KMS-11 (cell line): ENCODE measurements at regions not wholly inside any gene's neighbourhood (a gene's known extent, or its start where the extent isn't known, plus 50 kb on each side); places are given as distances from the start of the nearest gene placed in this dataset.

Experiments used
- H2AFZ ChIP-seq: fragments of 200-600 bp; sonication (generic); 2 replicates; pipeline ENCODE4 v1.6.1; 2016; ENCODE audit warnings: antibody characterized with exemption, mixed run types, low read depth
- H3K27ac ChIP-seq: fragments of 200-600 bp; sonication (generic); 2 replicates; pipeline ENCODE4 v1.6.1; 2016; ENCODE audit warnings: mild to moderate bottlenecking, mixed run types
- H3K27me3 ChIP-seq: fragments of 200-600 bp; sonication (generic); 2 replicates; pipeline ENCODE4 v1.6.1; 2017; ENCODE audit warnings: mild to moderate bottlenecking, low read depth, mixed run types, moderate library complexity; ENCODE audit not compliant: insufficient read depth
- H3K36me3 ChIP-seq: fragments of 200-600 bp; sonication (generic); 2 replicates; pipeline ENCODE4 v1.6.1; 2017; ENCODE audit warnings: mild to moderate bottlenecking, mixed run types; ENCODE audit not compliant: insufficient read depth
- H3K4me1 ChIP-seq: fragments of 200-600 bp; sonication (generic); 2 replicates; pipeline ENCODE4 v1.6.1; 2016; ENCODE audit warnings: mild to moderate bottlenecking, low read depth, mixed run types; ENCODE audit not compliant: poor library complexity, severe bottlenecking
- H3K4me2 ChIP-seq: fragments of 200-600 bp; sonication (generic); 2 replicates; pipeline ENCODE4 v1.7.0; 2016; ENCODE audit warnings: mild to moderate bottlenecking, mixed run types
- H3K4me3 ChIP-seq: fragments of 200-600 bp; sonication (generic); IDR thresholded peaks from 2 replicates; pipeline ENCODE4 v1.6.1; 2017; ENCODE audit warnings: low read depth, low read length, mixed read lengths; ENCODE audit not compliant: insufficient read depth
- H3K79me2 ChIP-seq: fragments of 200-600 bp; sonication (generic); 2 replicates; pipeline ENCODE4 v1.6.1; 2016; ENCODE audit warnings: low read depth, mixed run types; ENCODE audit not compliant: insufficient read depth
- H3K9ac ChIP-seq: fragments of 200-600 bp; sonication (generic); 2 replicates; pipeline ENCODE4 v1.6.1; 2016; ENCODE audit warnings: mild to moderate bottlenecking, mixed run types
- H4K20me1 ChIP-seq: fragments of 200-600 bp; sonication (generic); 2 replicates; pipeline ENCODE4 v1.6.1; 2016; ENCODE audit warnings: mild to moderate bottlenecking, mixed run types; ENCODE audit not compliant: insufficient read depth
- CTCF ChIP-seq: fragments of 200-600 bp; sonication (generic); conservative IDR thresholded peaks from 2 replicates; pipeline ENCODE4 v1.6.1; 2017; ENCODE audit warnings: low read depth, mild to moderate bottlenecking, antibody characterized with exemption, low read length, moderate library complexity, mixed read lengths

GRCh38 chr18:24926649-24927048 lies 425.3 kb downstream of the ZNF521 start:
- Histone ChIP-seq H4K20me1 (no peaks in the 10 kb centered on the region), H3K27me3 (no peaks in the 10 kb centered on the region), H3K79me2 (no peaks in the 10 kb centered on the region), H3K4me2 (no peak overlapping the region), H3K9ac (no peak overlapping the region), H3K4me1 (no peaks in the 10 kb centered on the region), H2AFZ (no peak overlapping the region), H3K36me3 (no peaks in the 10 kb centered on the region), H3K4me3 (no peak overlapping the region), H3K27ac (no peak overlapping the region)
- TF ChIP-seq CTCF = no peak

- H3K4me1 ChIP-seq = no peaks in the 10 kb centered on the region
- no peak overlapping the region for H3K4me3 ChIP-seq
- H3K27ac ChIP-seq = no peak overlapping the region
These were observed 423.6 kb downstream of the ZNF521 start for GRCh38 chr18:24928301-24928878.

GRCh38 chr18:24930478-24930877 lies 421.5 kb downstream of the ZNF521 start:
- no peak for TF ChIP-seq CTCF
- Histone ChIP-seq H3K79me2 (no peaks in the 10 kb centered on the region), H3K27ac (no peak overlapping the region), H3K36me3 (no peaks in the 10 kb centered on the region), H3K4me1 (no peaks in the 10 kb centered on the region), H3K4me2 (no peak overlapping the region), H3K27me3 (no peaks in the 10 kb centered on the region), H4K20me1 (no peaks in the 10 kb centered on the region), H2AFZ (no peak overlapping the region), H3K4me3 (no peak overlapping the region), H3K9ac (no peak overlapping the region)

More at GRCh38 chr18:24928301-24928878, 423.6 kb downstream of the ZNF521 start:
- Histone ChIP-seq H4K20me1 (no peaks in the 10 kb centered on the region), H3K9ac (no peak overlapping the region), H3K27me3 (no peaks in the 10 kb centered on the region), H3K79me2 (no peaks in the 10 kb centered on the region), H2AFZ (no peak overlapping the region), H3K4me2 (no peak overlapping the region), H3K36me3 (no peaks in the 10 kb centered on the region)
- TF ChIP-seq CTCF = no peak

GRCh38 chr18:24930971-24931370 lies 421.0 kb downstream of the ZNF521 start:
- H3K9ac ChIP-seq = no peak overlapping the region
- no peak overlapping the region for H3K27ac ChIP-seq
- H3K4me3 ChIP-seq = no peak overlapping the region
- H3K79me2 ChIP-seq = no peaks in the 10 kb centered on the region
- no peak for TF ChIP-seq CTCF
- H3K27me3 ChIP-seq = no peaks in the 10 kb centered on the region
- no peak overlapping the region for H3K4me2 ChIP-seq
- H3K36me3 ChIP-seq = no peaks in the 10 kb centered on the region
- H4K20me1 ChIP-seq = no peaks in the 10 kb centered on the region
- no peaks in the 10 kb centered on the region for H3K4me1 ChIP-seq
- H2AFZ ChIP-seq = no peak overlapping the region
